NB4 (cell line): ENCODE measurements at regions not wholly inside any gene's neighbourhood (a gene's known extent, or its start where the extent isn't known, plus 50 kb on each side); places are given as distances from the start of the nearest gene placed in this dataset.

ENCODE experiments used
- MYC ChIP-seq: IDR thresholded peaks from 2 replicates; pipeline ENCODE4 v1.6.1; 2011; ENCODE audit warnings: low read depth, low read length
- POLR2A ChIP-seq: IDR thresholded peaks from 2 replicates; pipeline ENCODE4 v1.6.1; 2011; ENCODE audit warnings: mild to moderate bottlenecking; ENCODE audit not compliant: insufficient read length; ENCODE audit errors: extremely low read depth
- TF ChIP-seq, protein P1 (sequence below): IDR thresholded peaks from one replicate; pipeline ENCODE4 v1.5.1; 2012; ENCODE audit warnings: low read depth, low read length
- TF ChIP-seq, protein P2 (sequence below): IDR thresholded peaks from 2 replicates; pipeline ENCODE4 v1.6.1; 2011; ENCODE audit warnings: low read depth, low read length

DNA sequence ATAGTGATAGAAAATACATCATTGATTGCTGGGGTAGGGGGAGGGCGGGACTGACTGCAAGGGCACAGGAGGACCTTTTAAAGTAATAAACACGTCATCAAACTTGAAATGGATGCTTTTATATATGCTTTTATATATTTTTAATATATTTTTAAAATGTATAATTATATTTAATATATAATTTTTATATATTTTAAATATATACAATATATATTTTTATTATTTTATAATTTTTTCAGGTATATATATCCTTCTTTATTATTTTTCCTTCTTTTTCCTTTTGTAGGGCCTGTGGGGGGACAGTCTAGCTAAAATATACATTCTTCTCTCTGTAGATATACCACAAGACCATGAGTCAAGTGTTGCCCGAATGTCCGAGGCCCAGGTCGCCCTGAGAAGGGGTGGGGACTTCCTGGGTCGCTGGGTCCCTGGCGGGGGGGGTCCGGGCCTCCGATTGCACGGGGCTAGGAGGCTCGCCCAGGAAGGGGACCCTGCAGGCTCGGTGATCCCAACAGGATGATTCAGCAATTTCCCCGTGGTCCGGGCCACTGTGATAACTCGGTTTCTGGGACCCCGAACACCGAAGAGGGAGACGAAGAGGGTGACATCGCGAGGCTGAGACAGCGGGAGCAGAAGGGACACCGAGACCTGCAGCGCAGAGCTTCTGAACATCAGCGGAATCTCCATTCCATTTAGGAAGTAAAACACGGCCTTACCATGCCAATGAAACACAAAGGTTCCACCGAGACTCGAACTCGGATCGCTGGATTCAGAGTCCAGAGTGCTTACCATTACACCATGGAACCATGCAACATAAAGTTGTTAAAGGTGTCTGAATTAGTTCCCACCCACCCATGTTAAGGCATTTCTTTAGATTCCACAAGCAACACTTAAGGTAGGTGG is 112.5 kb upstream of the NBPF11 start:
- TF ChIP-seq, protein P1, sequence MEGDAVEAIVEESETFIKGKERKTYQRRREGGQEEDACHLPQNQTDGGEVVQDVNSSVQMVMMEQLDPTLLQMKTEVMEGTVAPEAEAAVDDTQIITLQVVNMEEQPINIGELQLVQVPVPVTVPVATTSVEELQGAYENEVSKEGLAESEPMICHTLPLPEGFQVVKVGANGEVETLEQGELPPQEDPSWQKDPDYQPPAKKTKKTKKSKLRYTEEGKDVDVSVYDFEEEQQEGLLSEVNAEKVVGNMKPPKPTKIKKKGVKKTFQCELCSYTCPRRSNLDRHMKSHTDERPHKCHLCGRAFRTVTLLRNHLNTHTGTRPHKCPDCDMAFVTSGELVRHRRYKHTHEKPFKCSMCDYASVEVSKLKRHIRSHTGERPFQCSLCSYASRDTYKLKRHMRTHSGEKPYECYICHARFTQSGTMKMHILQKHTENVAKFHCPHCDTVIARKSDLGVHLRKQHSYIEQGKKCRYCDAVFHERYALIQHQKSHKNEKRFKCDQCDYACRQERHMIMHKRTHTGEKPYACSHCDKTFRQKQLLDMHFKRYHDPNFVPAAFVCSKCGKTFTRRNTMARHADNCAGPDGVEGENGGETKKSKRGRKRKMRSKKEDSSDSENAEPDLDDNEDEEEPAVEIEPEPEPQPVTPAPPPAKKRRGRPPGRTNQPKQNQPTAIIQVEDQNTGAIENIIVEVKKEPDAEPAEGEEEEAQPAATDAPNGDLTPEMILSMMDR = no peak
- no peak for TF ChIP-seq POLR2A
- no peak for TF ChIP-seq MYC
- TF ChIP-seq, protein P2, sequence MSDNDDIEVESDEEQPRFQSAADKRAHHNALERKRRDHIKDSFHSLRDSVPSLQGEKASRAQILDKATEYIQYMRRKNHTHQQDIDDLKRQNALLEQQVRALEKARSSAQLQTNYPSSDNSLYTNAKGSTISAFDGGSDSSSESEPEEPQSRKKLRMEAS = no peak
